HG02571 (cell line): ENCODE measurements at regions not wholly inside any gene's neighbourhood (a gene's known extent, or its start where the extent isn't known, plus 50 kb on each side); places are given as distances from the start of the nearest gene placed in this dataset.
"Not testable (repeated sequence)": the region's sequence is repeated elsewhere in the genome, so short reads cannot be mapped to it uniquely, and the experiment has no call there.

Source experiments
- ATAC-seq: cut with Tn5 transposase; IDR thresholded peaks from one replicate; pipeline ENCODE4 v1.9.1; 2021; ENCODE audit warnings: mild to moderate bottlenecking, moderate library complexity; ENCODE audit not compliant: unreplicated experiment

GRCh38 chr2:87657915-87658314 lies 90.0 kb upstream of the PLGLB2 start:
- not testable (repeated sequence) for ATAC-seq

- not testable (repeated sequence) for ATAC-seq
Observed at GRCh38 chr2:87658357-87658756, 89.5 kb upstream of the PLGLB2 start.

GRCh38 chr2:87658976-87659375 lies 88.9 kb upstream of the PLGLB2 start:
- ATAC-seq = not testable (repeated sequence)

GRCh38 chr2:87660164-87660563 lies 87.7 kb upstream of the PLGLB2 start:
- not testable (repeated sequence) for ATAC-seq

- ATAC-seq = not testable (repeated sequence)
Observed at GRCh38 chr2:87662316-87663290, 85.3 kb upstream of the PLGLB2 start.

- ATAC-seq = not testable (repeated sequence)
Observed at GRCh38 chr2:87663347-87663746, 84.5 kb upstream of the PLGLB2 start.

- ATAC-seq = not testable (repeated sequence)
Observed at GRCh38 chr2:87667027-87667426, 80.9 kb upstream of the PLGLB2 start.

GRCh38 chr2:87668361-87668760 lies 79.5 kb upstream of the PLGLB2 start:
- not testable (repeated sequence) for ATAC-seq

- not testable (repeated sequence) for ATAC-seq
Observed at GRCh38 chr2:87669633-87670231, 78.2 kb upstream of the PLGLB2 start.

GRCh38 chr2:87672404-87672803 lies 75.5 kb upstream of the PLGLB2 start:
- ATAC-seq = not testable (repeated sequence)

GRCh38 chr2:87674729-87675128 lies 73.2 kb upstream of the PLGLB2 start:
- not testable (repeated sequence) for ATAC-seq

GRCh38 chr2:87675487-87675886 lies 72.4 kb upstream of the PLGLB2 start:
- not testable (repeated sequence) for ATAC-seq

- not testable (repeated sequence) for ATAC-seq
Observed at GRCh38 chr2:87677421-87677923, 70.4 kb upstream of the PLGLB2 start.

- not testable (repeated sequence) for ATAC-seq
Observed at GRCh38 chr2:87678742-87679173, 69.1 kb upstream of the PLGLB2 start.

- ATAC-seq = not testable (repeated sequence)
Observed at GRCh38 chr2:87679950-87680349, 67.9 kb upstream of the PLGLB2 start.

GRCh38 chr2:87680691-87681090 lies 67.2 kb upstream of the PLGLB2 start:
- not testable (repeated sequence) for ATAC-seq

- not testable (repeated sequence) for ATAC-seq
Observed at GRCh38 chr2:87683451-87683850, 64.4 kb upstream of the PLGLB2 start.

- not testable (repeated sequence) for ATAC-seq
Observed at GRCh38 chr2:87683961-87684360, 63.9 kb upstream of the PLGLB2 start.

- ATAC-seq = not testable (repeated sequence)
Observed at GRCh38 chr2:87685558-87685957, 62.3 kb upstream of the PLGLB2 start.

GRCh38 chr2:87686873-87687549 lies 60.9 kb upstream of the PLGLB2 start:
- ATAC-seq = not testable (repeated sequence)
